H9 (cell line): ENCODE measurements at regions not wholly inside any gene's neighbourhood (a gene's known extent, or its start where the extent isn't known, plus 50 kb on each side); places are given as distances from the start of the nearest gene placed in this dataset.

Source experiments
- DNase-seq: peaks from one replicate; pipeline ENCODE4 v3.0.0-alpha.2; 2017
- H2AFZ ChIP-seq: one replicate; pipeline ENCODE4 v1.6.1; 2013; ENCODE audit warnings: mild to moderate bottlenecking, low read length, control low read depth, moderate library complexity
- H2AK5ac ChIP-seq: 2 replicates; pipeline ENCODE4 v1.6.1; 2013; ENCODE audit warnings: low read length, control low read depth, mixed read lengths; ENCODE audit not compliant: insufficient read length
- H2BK120ac ChIP-seq: one replicate; pipeline ENCODE4 v1.6.1; 2013; ENCODE audit warnings: low read depth, mild to moderate bottlenecking, low read length, control low read depth, inconsistent platforms; ENCODE audit not compliant: poor library complexity, severe bottlenecking
- H2BK12ac ChIP-seq: 2 replicates; pipeline ENCODE4 v1.6.1; 2013; ENCODE audit warnings: low read length, control low read depth, mixed read lengths, low read depth; ENCODE audit not compliant: insufficient read length
- H2BK15ac ChIP-seq: 2 replicates; pipeline ENCODE4 v1.6.1; 2013; ENCODE audit warnings: low read depth, low read length, control low read depth
- H2BK20ac ChIP-seq: one replicate; pipeline ENCODE4 v1.6.1; 2013; ENCODE audit warnings: low read depth, mild to moderate bottlenecking, low read length, control low read depth, inconsistent platforms; ENCODE audit not compliant: poor library complexity, severe bottlenecking
- H2BK5ac ChIP-seq: 2 replicates; pipeline ENCODE4 v1.6.1; 2013; ENCODE audit warnings: low read length, control low read depth, mixed read lengths; ENCODE audit not compliant: insufficient read length
- H3K14ac ChIP-seq: 2 replicates; pipeline ENCODE4 v1.6.1; 2013; ENCODE audit warnings: low read length, control low read depth; ENCODE audit not compliant: insufficient read depth
- H3K18ac ChIP-seq: 2 replicates; pipeline ENCODE4 v1.6.1; 2013; ENCODE audit warnings: low read depth, mild to moderate bottlenecking, mixed read lengths, low read length, control low read depth; ENCODE audit not compliant: insufficient read length
- H3K23ac ChIP-seq: 2 replicates; pipeline ENCODE4 v1.6.1; 2013; ENCODE audit warnings: low read length, control low read depth, mixed read lengths, low read depth; ENCODE audit not compliant: insufficient read length
- H3K23me2 ChIP-seq: 2 replicates; pipeline ENCODE4 v1.6.1; 2013; ENCODE audit warnings: low read depth, mild to moderate bottlenecking, mixed read lengths, low read length, control low read depth; ENCODE audit not compliant: insufficient read length, poor library complexity, severe bottlenecking
- H3K27ac ChIP-seq: 2 replicates; pipeline ENCODE4 v1.5.1; 2013; ENCODE audit warnings: low read length, control low read depth, mixed read lengths, low read depth; ENCODE audit not compliant: insufficient read length
- H3K27me3 ChIP-seq: 2 replicates; pipeline ENCODE4 v1.6.1; 2013; ENCODE audit warnings: low read length, control low read depth, inconsistent platforms; ENCODE audit not compliant: insufficient read depth
- H3K4ac ChIP-seq: 2 replicates; pipeline ENCODE4 v1.6.1; 2013; ENCODE audit warnings: low read depth, mild to moderate bottlenecking, control low read depth, inconsistent platforms, low read length, moderate library complexity
- H3K4me1 ChIP-seq: 2 replicates; pipeline ENCODE4 v1.6.1; 2013; ENCODE audit warnings: low read length, control low read depth, inconsistent platforms; ENCODE audit not compliant: insufficient read depth
- H3K4me2 ChIP-seq: 2 replicates; pipeline ENCODE4 v1.6.1; 2013; ENCODE audit warnings: low read length, control low read depth, mixed read lengths; ENCODE audit not compliant: insufficient read length, insufficient read depth
- H3K56ac ChIP-seq: 2 replicates; pipeline ENCODE4 v1.6.1; 2013; ENCODE audit warnings: low read depth, mild to moderate bottlenecking, mixed read lengths, low read length, control low read depth; ENCODE audit not compliant: insufficient read length
- H3K79me1 ChIP-seq: 2 replicates; pipeline ENCODE4 v1.6.1; 2013; ENCODE audit warnings: low read depth, mild to moderate bottlenecking, moderate library complexity, low read length, control low read depth, inconsistent platforms; ENCODE audit not compliant: insufficient read depth, poor library complexity, severe bottlenecking
- H3K79me2 ChIP-seq: 2 replicates; pipeline ENCODE4 v1.6.1; 2013; ENCODE audit warnings: low read length, control low read depth, inconsistent platforms; ENCODE audit not compliant: insufficient read depth
- H3K9ac ChIP-seq: 2 replicates; pipeline ENCODE4 v1.6.1; 2013; ENCODE audit warnings: low read length, control low read depth, mixed read lengths; ENCODE audit not compliant: insufficient read length; ENCODE audit errors: extremely low read depth
- H3K9me3 ChIP-seq: one replicate; pipeline ENCODE4 v1.6.1; 2013; ENCODE audit warnings: low read depth, low read length, inconsistent platforms; ENCODE audit not compliant: control insufficient read depth
- H3T11ph ChIP-seq: one replicate; pipeline ENCODE4 v1.6.1; 2013; ENCODE audit warnings: mild to moderate bottlenecking, low read length, control low read depth, inconsistent platforms
- H4K20me1 ChIP-seq: one replicate; pipeline ENCODE4 v1.6.1; 2013; ENCODE audit not compliant: control insufficient read depth, insufficient read length, insufficient read depth
- H4K5ac ChIP-seq: 2 replicates; pipeline ENCODE4 v1.6.1; 2013; ENCODE audit warnings: low read depth, mild to moderate bottlenecking, mixed read lengths, low read length, control low read depth; ENCODE audit not compliant: insufficient read length
- H4K8ac ChIP-seq: replicated peaks from 2 replicates; pipeline ENCODE4 v1.6.1; 2013; ENCODE audit warnings: low read length, control low read depth, mixed read lengths, low read depth; ENCODE audit not compliant: insufficient read length
- H4K91ac ChIP-seq: 2 replicates; pipeline ENCODE4 v1.6.1; 2013; ENCODE audit warnings: low read depth, mild to moderate bottlenecking, moderate library complexity, mixed read lengths, low read length, control low read depth; ENCODE audit not compliant: insufficient read length
- H3K27ac Mint-ChIP-seq, 3 experiments: 2 replicates in 2 of 3; 3 replicates in 1 of 3; pipeline ENCODE4 v1.8.0; 2020 to 2021; ENCODE audit warnings: mixed read lengths in 3 of 3, mild to moderate bottlenecking in 1 of 3, moderate library complexity in 1 of 3
- H3K27me3 Mint-ChIP-seq: 2 replicates; pipeline ENCODE4 v1.8.0; 2021; ENCODE audit warnings: low read depth, mild to moderate bottlenecking, moderate library complexity, mixed read lengths
- H3K36me3 Mint-ChIP-seq, 3 experiments: 2 replicates in 2 of 3; 3 replicates in 1 of 3; pipeline ENCODE4 v1.8.0; 2020 to 2021; ENCODE audit warnings: low read depth in 3 of 3, mixed read lengths in 3 of 3; ENCODE audit not compliant: insufficient read depth in 1 of 3
- H3K4me1 Mint-ChIP-seq, 2 experiments: 2 replicates each; pipeline ENCODE4 v1.8.0; 2020; ENCODE audit warnings: mixed read lengths in 2 of 2
- H3K4me3 Mint-ChIP-seq, 2 experiments: 2 replicates in 1 of 2; 3 replicates in 1 of 2; pipeline ENCODE4 v1.8.0; 2020 to 2021; ENCODE audit warnings: mild to moderate bottlenecking in 2 of 2, mixed read lengths in 2 of 2, moderate library complexity in 1 of 2
- H3K9me3 Mint-ChIP-seq, 2 experiments: 2 replicates in 1 of 2; 3 replicates in 1 of 2; pipeline ENCODE4 v1.8.0; 2020; ENCODE audit warnings: mild to moderate bottlenecking in 2 of 2, mixed read lengths in 2 of 2, moderate library complexity in 1 of 2
- WGBS: extraction: QIAGEN DNeasy Blood & Tissue Kit; methylation state at CpG from one replicate; pipeline ENCODE4 v1.1.7; 2013; ENCODE audit warnings: missing lambda C conversion rate, low lambda C conversion rate, mixed read lengths; ENCODE audit not compliant: insufficient read length; ENCODE audit errors: extremely low coverage; 5-methylcytosine and 5-hydroxymethylcytosine counted together
- TF ChIP-seq, protein P1 (sequence below): fragments of 200-600 bp; sonication (generic); conservative IDR thresholded peaks from 3 replicates; pipeline ENCODE4 v1.8.0; 2021; ENCODE audit warnings: antibody characterized with exemption, mild to moderate bottlenecking

DNA sequence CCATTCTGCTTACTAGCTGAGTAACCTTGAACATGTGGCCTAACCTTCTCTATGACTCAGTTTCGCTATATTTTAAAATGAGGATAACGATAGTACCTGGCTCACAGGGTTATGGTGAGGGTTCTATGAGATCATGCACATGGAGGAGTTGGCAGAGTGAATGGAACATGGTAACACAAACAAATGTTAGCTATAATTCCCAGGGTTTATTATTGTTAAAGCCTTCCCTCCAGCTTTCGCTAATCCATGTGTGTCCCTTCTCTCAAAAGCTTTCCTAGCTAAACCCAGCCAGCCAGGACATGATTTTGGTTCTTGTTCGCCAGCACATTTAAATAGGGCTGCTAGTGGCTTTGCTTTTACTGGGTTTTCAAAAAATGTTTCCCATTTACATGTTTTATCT, 361.0 kb upstream of the NFE2L3 start:
- H2AFZ ChIP-seq: no peak overlapping the region
- H3K4me1 ChIP-seq: no peaks in the 10 kb centered on the region
- H3K79me2 ChIP-seq: no peaks in the 10 kb centered on the region
- H3K9ac ChIP-seq: no peak overlapping the region
- no peak overlapping the region for H3K14ac ChIP-seq
- H2BK20ac ChIP-seq: no peak overlapping the region
- no peak overlapping the region for H3T11ph ChIP-seq
- no peak overlapping the region for H2BK12ac ChIP-seq
- H4K5ac ChIP-seq: no peak overlapping the region
- Mint-ChIP-seq H3K9me3 (no peaks in the 10 kb centered on the region), H3K36me3 (no peaks in the 10 kb centered on the region), H3K27ac (no peak overlapping the region; a peak in 1 of 7 replicates), H3K27me3 (no peaks in the 10 kb centered on the region), H3K4me1 (peaks cover 0 to 2% of the 10 kb centered on the region in 2 experiments; a peak in 1 of 4 replicates), H3K4me3 (no peak overlapping the region)
- no peak overlapping the region for H3K4me2 ChIP-seq
- H4K91ac ChIP-seq: no peak overlapping the region
- H4K8ac ChIP-seq: no peak overlapping the region
- H3K56ac ChIP-seq: no peak overlapping the region
- H3K9me3 ChIP-seq: no peaks in the 10 kb centered on the region
- no peaks in the 10 kb centered on the region for H3K23me2 ChIP-seq
- no peaks in the 10 kb centered on the region for H4K20me1 ChIP-seq
- H2BK120ac ChIP-seq: no peak overlapping the region
- H2BK5ac ChIP-seq: no peak overlapping the region
- no peak overlapping the region for H2BK15ac ChIP-seq
- no peak overlapping the region for H3K18ac ChIP-seq
- no peak overlapping the region for H2AK5ac ChIP-seq
- H3K79me1 ChIP-seq: no peaks in the 10 kb centered on the region
- TF ChIP-seq, protein P1, sequence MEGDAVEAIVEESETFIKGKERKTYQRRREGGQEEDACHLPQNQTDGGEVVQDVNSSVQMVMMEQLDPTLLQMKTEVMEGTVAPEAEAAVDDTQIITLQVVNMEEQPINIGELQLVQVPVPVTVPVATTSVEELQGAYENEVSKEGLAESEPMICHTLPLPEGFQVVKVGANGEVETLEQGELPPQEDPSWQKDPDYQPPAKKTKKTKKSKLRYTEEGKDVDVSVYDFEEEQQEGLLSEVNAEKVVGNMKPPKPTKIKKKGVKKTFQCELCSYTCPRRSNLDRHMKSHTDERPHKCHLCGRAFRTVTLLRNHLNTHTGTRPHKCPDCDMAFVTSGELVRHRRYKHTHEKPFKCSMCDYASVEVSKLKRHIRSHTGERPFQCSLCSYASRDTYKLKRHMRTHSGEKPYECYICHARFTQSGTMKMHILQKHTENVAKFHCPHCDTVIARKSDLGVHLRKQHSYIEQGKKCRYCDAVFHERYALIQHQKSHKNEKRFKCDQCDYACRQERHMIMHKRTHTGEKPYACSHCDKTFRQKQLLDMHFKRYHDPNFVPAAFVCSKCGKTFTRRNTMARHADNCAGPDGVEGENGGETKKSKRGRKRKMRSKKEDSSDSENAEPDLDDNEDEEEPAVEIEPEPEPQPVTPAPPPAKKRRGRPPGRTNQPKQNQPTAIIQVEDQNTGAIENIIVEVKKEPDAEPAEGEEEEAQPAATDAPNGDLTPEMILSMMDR: no peak
- H3K27ac ChIP-seq: no peak overlapping the region
- no CpG with 5 or more reads among the region's 4 CpGs for WGBS
- no peak overlapping the region for H3K4ac ChIP-seq
- no peak overlapping the region for H3K23ac ChIP-seq
- no peak for DNase-seq
- no peaks in the 10 kb centered on the region for H3K27me3 ChIP-seq
